Stimulated activated CD4-positive, alpha-beta T cell treated with anti-CD3 and anti-CD28 coated beads, Interleukin-2, amount 100 ng/mL, for 48 hours (primary cell): ENCODE measurements at regions not wholly inside any gene's neighbourhood (a gene's known extent, or its start where the extent isn't known, plus 50 kb on each side); places are given as distances from the start of the nearest gene placed in this dataset.
"Not testable (repeated sequence)": the region's sequence is repeated elsewhere in the genome, so short reads cannot be mapped to it uniquely, and the experiment has no call there.

Experiments used
- DNase-seq, 2 donors: peaks; one replicate each; pipeline ENCODE4 v3.0.0-alpha.2; 2020

DNA sequence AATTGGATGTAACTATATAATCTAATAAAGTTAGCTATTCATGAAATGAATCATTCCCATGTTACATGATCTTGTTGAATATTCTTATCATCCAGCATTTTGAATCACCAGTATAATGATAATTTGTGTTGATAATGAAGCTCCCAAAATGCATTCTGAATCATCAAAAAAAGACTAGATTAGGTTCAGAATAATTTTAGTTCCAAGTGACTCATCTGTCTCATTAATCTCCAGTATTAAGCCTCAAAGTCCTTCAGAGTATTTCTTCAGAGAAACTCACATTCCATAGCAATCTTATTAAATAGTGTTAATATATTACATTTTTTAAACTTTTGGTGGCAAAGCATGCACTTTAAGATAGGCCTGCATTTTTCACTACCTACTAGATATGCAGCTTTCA is 207.5 kb downstream of the SLITRK5 start:
- no peak for DNase-seq

DNA sequence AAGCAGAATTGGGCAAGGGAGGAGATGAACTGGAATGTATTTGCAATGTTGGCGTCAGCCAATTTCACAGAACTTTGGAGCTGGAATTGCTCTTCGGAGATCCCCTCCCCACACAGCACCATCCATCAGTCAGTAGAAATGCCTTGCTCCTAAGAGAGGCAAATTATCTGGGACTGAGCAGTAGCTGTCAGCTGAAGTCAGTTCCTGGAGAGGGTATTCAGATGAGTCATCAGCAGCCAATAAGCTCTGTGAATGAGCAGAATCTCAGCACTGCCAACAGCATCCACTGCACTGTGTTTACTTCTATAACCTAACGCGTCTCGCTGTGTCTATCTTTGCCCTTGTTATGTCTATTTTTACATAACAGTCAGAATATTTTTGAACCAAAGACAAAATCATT is 213.7 kb downstream of the SLITRK5 start:
- DNase-seq: no peak

DNA sequence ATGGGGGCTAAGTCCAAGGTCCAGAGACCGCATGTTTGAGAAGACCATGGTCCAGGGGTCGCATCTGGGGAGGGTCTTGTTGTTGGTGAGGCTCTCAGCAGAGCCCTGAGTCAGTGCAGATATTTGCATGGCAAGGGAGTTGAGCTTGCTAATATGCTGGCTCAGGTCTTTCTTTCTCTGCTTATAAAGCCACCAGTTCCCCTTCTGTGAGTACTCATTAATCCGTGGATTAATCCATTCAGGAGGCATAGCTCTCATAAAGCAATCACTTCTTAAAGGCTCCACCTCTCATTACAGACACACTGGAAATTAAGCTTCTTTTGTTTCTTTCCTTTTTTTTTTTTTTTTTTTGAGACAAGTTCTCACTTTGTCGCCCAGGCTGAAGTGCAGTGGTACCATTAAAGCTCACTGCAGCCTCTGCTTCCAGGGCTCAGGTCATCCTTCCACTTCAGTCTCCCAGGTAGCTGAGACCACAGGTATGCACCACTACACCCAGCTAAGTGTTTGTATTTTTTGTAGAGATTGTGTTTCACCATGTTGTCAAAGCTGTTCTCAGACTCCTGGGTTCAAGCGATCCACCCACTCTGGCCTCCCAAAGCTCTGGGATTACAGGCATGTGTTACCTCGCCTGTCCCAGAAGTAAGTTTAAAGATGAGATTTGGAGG is 216.4 kb downstream of the SLITRK5 start:
- no peak for DNase-seq

DNA sequence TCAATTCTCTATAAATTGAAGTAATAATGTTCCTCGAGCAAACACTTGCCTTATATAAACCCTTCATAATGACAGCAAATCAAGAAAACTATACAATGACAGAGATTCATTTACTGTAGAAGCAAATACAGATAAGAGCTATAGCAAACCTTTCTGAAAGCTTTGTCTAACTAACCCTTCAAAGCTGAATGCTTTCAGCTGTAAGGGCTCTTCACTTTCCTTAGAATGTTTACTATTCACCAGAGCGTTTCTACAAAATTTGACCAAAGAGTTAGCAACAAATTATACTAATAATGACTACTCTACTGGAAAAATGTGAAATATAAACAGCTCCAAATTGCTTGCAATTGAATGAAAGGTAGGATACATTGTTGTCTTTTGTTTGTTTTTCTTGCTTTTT is 218.1 kb downstream of the SLITRK5 start:
- DNase-seq: no peak

DNA sequence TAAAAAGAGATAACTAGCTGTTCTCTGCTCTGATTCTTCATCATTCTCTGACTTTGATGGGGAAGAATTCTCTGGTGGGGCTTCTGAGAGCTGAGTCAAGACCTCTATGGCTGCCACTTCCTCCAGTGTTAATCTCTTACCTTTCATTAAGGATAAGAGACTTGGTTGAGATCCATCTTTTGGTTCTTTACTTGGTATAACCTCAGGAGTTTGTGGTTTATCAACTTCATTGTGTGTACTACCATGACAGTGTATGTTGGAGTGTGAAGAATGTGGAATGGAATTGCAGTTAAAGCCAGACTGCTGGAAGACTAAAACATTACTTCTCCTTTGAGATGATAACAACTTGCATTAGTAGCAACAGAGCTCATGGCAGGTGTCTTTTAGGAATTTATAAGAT is 222.0 kb downstream of the SLITRK5 start:
- DNase-seq: no peak

DNA sequence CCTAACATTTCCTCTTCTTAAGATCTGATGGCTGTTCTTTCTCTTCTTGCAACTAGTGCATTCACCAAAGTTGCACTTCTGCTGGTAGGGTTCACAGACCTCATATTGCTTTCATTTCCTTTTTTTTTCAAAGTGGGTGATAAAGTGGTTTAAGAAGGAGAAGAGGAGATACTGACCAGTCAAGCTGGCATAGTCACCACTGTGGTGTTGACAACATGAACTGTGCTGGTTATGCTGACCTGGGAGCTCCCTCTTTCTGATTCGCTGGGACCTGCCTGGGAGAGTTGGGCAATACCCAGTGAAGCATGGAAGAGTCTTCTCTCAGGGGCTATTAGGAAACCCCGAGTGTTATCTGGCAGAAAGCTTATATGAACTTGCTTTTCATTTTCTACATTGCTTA is 222.9 kb downstream of the SLITRK5 start:
- DNase-seq: no peak

DNA sequence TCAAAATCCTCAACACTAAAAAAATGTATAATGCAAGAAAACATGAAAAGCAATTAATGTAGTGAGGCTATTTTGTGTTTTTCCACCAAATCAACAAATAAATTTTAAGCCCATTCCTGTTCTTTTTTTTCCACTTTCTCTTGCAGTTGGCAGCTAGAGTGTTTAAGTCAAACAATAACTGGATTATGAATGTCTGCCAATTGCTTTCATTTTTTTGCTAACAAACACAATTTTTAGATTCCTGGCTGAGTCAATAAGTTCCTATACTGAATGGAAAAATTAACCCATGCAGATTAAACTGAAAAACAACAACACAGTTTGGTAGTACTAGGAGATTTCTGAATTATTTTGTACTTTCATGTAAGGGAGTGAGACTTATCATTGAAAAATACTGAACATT is 232.4 kb downstream of the SLITRK5 start:
- DNase-seq: no peak

DNA sequence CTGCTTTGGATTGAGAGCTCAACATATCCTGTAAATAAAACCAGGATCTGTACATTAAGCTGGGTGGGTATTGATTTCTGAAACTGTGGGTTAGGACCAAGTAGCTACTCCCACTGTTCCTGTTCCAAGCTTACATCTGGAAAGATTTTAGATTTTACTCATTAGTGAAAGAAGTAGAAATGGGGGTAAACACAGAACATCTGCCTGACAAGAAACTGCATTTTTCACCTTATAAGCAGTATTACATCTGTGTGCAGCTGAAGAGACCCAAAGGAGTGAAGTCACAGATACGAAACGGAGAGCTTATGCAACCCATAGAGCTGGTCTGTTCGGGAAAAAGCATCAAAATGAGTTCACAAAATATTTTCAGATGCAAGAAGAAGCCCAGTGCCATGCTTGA is 235.2 kb downstream of the SLITRK5 start:
- DNase-seq: no peak

DNA sequence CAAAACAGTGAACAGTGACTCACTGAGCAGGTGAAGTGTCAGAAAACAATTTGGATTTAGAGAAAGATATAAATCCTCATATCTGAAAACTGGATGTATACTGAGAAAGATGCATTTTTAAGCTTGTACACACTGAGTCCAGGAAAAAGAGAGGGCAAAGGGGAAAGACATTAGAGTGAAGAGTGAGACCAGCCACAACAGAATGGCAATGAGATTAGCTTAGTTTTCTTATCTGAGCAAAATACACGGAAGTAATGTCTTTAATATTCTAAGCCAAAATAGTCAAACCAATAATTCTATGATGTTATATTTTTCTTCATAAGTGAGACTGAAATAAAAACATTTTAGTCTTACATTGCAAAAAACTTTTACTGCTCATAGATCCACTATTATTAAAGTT is 236.0 kb downstream of the SLITRK5 start:
- no peak for DNase-seq

DNA sequence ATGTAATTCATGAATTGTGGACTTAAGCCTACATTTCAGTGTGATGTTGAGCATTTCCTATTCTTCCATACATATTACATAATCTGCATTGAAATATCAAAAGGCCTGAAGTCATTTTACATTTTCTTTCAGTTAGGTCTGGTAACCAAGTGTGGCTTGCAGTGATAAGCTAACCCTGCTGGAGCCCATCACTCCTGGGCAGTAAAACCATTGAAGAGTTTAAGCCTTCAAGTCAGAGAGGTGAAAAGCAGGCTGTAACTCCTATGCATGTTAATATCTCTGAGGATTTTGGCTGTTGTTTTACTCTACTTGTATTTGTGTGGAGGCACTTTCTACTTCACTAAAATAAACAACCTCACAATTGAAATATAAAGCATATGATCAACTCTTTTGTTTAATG is 248.8 kb downstream of the SLITRK5 start:
- no peak for DNase-seq

DNA sequence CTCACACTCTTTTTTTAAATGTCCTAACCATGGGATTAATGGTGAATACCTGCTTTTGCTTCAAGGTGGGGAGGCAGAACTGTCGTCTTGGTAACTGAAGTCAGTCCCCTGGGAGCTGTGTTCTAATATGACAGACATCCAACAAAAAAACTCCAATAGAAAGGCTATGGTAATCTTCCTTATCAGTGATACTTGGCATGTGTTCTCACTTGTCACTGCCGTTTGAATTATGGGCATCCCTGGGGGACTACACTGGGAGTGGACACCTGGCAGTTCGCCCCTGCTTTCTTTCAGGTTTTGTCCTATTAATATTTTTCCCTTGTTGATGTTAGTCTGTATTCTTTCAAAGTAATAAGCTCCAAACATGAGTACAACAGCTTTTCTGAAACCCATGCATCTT is 252.6 kb downstream of the SLITRK5 start:
- no peak for DNase-seq

DNA sequence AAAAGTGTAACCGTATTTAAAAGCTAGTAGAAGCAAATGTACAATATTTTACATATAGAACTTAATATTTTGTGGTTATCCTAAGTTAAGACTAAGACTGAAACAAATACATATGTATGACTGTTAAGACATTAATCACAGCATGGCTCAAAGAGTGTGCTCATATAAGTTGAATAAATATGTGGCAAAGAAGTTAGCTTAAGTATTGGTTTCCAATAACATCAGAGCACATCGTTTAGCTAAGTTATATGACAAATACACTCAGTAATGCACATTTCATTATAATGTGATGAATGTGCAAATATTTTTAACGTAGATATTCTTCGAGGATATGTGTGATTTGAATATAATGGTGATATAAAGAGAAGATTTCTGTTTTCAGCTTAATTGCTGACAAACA is 253.8 kb downstream of the SLITRK5 start:
- no peak for DNase-seq

DNA sequence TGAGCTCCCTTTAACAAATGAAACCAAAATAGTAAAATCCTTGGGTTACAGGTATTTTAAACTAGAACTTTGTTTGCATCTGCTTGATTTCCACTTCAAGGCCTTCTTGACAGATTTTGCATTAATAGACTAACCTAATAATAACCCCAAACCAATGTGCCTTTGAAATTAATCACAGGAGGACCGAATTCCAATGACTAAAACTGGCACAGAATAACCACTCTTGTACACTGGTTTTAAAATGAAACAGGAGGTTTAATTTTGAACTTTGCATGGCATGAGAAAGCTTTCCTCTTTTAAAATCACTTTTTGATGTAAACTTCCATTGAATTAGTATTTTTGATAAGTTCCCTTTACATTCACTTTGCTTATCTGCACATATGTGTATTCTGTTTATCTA is 269.6 kb downstream of the SLITRK5 start:
- DNase-seq: no peak

DNA sequence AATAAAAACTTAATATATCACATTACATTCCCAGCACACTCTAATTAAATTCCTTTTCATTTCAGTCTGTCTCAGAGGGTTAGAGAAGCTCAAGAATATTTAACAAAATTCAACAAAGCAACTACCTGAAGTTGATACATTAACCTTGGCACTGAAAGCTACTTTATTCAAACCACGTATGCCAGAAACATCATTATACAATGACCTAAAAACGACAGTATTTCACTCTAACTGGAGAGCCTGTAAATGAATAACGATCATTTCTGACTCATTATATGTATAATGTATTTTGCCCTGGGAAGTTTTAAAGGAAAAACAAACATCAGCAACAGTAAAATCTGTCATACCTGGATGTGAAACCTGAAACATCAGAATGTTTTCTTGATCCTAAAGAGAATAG is 270.1 kb downstream of the SLITRK5 start:
- DNase-seq: no peak

DNA sequence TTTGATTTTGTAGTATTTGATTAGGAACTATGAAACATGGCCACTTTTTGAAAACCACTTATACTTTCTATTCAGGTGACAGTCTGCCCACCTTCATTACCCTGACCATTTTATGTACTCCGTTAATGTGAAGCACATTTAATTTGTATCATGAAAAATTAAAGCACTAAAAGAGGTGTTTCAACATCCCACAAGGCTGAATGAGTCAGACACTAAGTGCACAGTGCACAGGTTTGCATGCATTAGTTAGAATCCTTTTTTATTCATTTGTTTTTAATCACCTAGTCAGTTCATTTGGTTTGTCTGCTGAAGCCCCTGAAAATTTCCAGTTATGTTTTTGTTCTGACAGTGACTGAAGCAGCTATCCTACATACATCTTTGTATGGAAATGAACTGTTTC is 271.0 kb downstream of the SLITRK5 start:
- DNase-seq: no peak

DNA sequence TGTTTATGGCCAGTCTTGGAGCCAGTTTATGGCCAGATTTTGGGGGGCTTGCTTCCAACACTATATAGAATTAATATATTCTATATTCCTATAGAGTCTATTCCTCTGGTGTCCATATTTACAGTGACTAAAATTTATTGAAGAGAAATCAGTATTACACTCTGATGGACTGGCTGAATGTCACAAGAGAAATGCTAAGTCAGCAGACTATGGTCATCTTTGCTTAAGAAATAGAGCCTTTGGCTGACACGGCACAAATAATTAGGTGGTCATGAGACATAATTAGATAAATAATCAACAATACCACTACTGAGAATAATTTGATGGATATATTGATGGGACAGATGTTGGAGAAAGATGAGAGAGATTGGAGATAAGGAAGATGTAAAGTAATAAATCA is 272.9 kb downstream of the SLITRK5 start:
- no peak for DNase-seq

DNA sequence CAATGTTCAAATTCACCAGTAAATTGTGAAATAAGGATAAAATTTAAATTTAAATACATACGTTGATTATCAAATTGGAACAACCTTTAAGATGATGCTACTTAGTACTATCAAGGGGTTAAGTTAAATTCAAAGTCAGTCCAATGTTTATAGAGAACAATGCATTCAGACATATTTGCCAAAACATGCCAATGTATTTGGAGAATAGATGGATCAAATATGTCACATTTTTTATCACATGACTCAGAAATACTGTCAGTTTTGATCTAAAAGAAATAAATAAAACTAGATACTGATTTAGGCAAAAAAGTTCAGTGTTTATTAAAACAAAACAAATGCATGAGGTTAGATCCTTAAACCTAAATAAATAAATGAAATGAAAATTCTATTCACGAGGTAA is 281.2 kb downstream of the SLITRK5 start:
- no peak for DNase-seq

DNA sequence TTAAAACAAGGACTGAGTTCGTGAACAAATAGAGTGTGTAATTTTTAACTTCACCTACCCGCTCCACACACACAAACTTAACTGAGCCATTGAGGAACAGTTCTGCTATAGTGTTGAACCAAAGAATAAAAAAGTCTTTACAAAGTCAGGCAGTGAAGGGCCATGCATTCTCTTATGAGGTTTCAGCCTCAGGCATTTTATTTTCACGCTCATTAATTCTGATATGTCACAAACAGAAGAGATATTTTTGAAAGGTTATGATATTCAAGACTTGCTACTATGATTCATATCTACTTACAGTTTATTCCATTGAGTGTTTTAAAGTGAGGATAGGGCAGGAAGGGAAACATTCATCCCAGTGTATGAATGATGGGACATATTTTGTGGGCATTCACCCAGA is 282.2 kb downstream of the SLITRK5 start:
- DNase-seq: no peak

DNA sequence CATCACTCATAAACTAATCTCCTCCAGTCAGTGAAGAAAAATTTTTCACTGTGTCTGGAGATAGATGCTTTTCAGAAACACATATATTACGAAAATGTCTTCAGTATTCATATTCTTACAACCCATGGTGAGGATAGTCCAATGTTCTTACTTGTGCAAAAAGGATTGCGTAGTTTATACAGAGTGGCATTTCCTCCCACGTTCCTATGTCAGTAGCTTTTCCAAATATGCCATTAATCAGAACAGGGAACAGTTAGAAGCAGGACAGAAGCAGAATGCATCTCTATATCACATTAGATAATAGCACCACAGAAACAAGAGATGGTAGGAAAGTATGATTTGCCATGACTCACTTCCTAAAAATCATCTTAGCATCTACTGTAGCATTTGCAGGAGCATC is 282.9 kb downstream of the SLITRK5 start:
- DNase-seq: no peak

DNA sequence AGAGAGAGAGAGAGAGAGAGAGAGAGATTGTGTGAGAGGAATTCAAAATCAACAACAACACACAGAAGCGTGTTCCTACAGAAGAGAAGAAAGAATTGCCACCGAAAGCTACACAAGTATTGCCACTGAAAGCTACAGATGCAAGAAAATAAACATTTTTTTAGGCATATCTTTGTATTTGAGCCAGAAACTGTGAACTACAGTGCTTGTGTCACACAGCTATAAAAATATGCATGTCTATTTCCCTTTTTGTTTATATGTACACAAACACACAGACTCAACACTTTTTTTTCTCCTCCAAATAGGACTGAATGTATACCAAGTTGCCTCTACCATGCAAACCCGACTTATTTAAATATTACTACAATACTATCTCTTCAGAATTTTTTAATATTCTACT is 290.4 kb downstream of the SLITRK5 start:
- DNase-seq: no peak

DNA sequence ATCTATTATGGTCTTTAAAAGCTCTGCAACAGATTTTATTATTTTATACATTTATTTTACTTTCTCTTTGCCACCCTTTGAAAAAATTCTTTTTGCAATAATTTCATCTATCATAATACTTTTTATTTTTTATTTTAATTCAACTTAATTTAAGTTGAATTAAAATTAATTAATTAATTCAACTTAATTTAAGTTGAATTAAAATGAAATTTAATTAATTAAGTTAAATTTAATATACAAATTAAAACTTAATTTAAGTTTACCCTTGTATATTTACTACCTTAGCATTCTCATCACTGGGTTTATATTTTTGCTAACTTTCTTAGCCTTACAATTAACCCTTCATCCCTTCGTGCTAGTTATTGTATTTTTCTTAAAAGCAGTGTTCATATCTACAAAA is 301.4 kb downstream of the SLITRK5 start:
- no peak for DNase-seq

DNA sequence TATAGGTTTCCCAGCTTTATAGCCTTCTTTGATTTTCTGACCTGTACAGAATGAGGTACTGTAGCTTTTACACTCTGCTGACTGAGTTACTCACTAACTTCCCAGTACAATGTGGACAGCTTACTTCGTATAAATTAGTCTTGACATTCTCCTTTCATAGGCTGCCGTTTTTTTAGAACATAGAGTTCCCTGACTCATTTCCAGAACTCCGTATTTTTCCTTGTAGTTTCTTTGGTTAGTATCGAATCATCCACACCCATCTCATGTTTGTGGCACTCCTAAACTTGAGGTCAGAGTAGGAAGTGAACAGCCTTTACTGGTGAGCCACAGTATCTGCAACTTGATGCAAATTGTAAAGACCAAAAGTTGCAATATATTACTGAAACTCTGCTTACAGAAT is 303.9 kb downstream of the SLITRK5 start:
- DNase-seq: no peak

DNA sequence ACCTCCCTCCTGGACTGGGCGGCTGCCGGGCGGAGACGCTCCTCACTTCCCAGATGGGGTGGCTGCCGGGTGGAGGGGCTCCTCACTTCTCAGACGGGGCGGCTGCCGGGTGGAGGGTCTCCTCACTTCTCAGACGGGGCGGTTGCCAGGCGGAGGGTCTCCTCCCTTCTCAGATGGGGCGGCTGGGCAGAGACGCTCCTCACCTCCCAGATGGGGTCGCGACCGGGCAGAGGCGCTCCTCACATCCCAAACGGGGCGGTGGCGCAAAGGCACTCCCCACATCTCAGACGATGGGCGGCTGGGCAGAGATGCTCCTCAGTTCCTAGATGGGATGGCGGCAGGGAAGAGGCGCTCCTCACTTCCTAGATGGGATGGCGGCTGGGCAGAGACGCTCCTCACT is 305.5 kb downstream of the SLITRK5 start:
- not testable (repeated sequence) for DNase-seq

DNA sequence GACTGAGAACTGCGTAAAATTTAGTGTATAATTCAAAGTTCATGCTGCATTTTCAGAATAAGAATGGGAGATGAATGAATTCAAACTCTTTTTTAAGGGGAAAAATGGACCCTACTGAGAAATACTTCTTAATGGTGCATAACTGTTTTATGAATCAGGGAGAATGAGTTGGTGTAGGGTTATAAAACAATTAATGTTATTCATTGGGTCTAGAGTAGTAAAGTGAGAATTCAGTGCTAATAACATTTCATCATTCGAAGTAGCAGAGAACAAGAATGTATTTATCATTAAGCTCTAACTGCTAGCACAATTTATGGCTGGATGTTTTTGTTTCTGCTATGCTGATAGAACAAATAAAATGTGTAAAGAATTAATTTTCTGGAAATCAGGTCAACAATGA is 310.2 kb downstream of the SLITRK5 start:
- DNase-seq: no peak

DNA sequence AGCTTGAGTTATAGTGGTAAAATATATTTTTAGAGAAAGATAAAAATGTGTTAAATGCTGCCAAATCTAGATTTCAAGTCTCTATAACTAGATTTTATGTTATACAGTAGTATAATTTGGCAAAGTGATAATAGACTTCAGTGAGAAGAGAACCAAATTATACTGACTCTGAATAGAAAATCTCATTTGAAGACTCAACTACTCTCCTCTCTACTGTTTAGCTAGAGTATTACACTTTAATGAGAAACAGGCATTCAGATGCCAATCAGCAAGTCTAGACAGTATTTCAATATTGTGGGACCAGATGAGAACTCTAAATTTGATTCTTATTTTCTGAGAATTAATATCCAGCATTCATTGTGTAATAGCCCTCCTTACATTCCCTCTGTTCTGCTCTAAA is 311.2 kb downstream of the SLITRK5 start:
- no peak for DNase-seq
